Adrenal gland (tissue), 5 donors: ENCODE measurements at regions not wholly inside any gene's neighbourhood (a gene's known extent, or its start where the extent isn't known, plus 50 kb on each side); places are given as distances from the start of the nearest gene placed in this dataset.

ENCODE experiments used
- POLR2A ChIP-seq, 2 donors: fragments of 450-650 bp; IDR thresholded peaks; one replicate each; pipeline ENCODE4 v1.6.1; 2017; ENCODE audit warnings: antibody characterized with exemption in 2 of 2, mild to moderate bottlenecking in 2 of 2, moderate library complexity in 1 of 2
- TF ChIP-seq, protein P1 (sequence below), 6 experiments: fragments of 450-650 bp in 4 of 6; fragments of 200-600 bp in 2 of 6; sonication (generic) in 1 of 6; IDR thresholded peaks; 1 replicate in 5 of 6; 2 replicates in 1 of 6; pipeline versions ENCODE4 v1.5.1 to v1.8.0; 2016 to 2021; ENCODE audit warnings: antibody characterized with exemption in 6 of 6, mild to moderate bottlenecking in 2 of 6, moderate library complexity in 1 of 6
- donor health status: DM: no; HTN: no; CAD: no.

GRCh38 chr13:99640260-99640659 lies 139.0 kb downstream of the TM9SF2 start:
- TF ChIP-seq, protein P1, sequence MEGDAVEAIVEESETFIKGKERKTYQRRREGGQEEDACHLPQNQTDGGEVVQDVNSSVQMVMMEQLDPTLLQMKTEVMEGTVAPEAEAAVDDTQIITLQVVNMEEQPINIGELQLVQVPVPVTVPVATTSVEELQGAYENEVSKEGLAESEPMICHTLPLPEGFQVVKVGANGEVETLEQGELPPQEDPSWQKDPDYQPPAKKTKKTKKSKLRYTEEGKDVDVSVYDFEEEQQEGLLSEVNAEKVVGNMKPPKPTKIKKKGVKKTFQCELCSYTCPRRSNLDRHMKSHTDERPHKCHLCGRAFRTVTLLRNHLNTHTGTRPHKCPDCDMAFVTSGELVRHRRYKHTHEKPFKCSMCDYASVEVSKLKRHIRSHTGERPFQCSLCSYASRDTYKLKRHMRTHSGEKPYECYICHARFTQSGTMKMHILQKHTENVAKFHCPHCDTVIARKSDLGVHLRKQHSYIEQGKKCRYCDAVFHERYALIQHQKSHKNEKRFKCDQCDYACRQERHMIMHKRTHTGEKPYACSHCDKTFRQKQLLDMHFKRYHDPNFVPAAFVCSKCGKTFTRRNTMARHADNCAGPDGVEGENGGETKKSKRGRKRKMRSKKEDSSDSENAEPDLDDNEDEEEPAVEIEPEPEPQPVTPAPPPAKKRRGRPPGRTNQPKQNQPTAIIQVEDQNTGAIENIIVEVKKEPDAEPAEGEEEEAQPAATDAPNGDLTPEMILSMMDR (IDR thresholded peaks at IDR 0.05), result no peak
- no peak for TF ChIP-seq POLR2A (IDR thresholded peaks at IDR 0.05)
